HG03108 (cell line): ENCODE measurements at regions not wholly inside any gene's neighbourhood (a gene's known extent, or its start where the extent isn't known, plus 50 kb on each side); places are given as distances from the start of the nearest gene placed in this dataset.
"Not testable (repeated sequence)": the region's sequence is repeated elsewhere in the genome, so short reads cannot be mapped to it uniquely, and the experiment has no call there.

ENCODE experiments used
- ATAC-seq: cut with Tn5 transposase; IDR thresholded peaks from one replicate; pipeline ENCODE4 v1.9.1; 2021; ENCODE audit warnings: moderate library complexity; ENCODE audit not compliant: unreplicated experiment

GRCh38 chr4:189228726-189229125 is 711.9 kb upstream of the FRG1 start:
- no peak for ATAC-seq

GRCh38 chr4:189232274-189232673 is 708.4 kb upstream of the FRG1 start:
- ATAC-seq = no peak

- not testable (repeated sequence) for ATAC-seq
These were observed 706.9 kb upstream of the FRG1 start for GRCh38 chr4:189233754-189234153.

- ATAC-seq = not testable (repeated sequence)
These were observed 705.7 kb upstream of the FRG1 start for GRCh38 chr4:189234948-189235347.

GRCh38 chr4:189235599-189235998 is 705.1 kb upstream of the FRG1 start:
- ATAC-seq = no peak

- ATAC-seq = not testable (repeated sequence)
These were observed 704.4 kb upstream of the FRG1 start for GRCh38 chr4:189236321-189236720.

GRCh38 chr4:189237340-189237739 is 703.3 kb upstream of the FRG1 start:
- no peak for ATAC-seq

- no peak for ATAC-seq
These were observed 685.0 kb upstream of the FRG1 start for GRCh38 chr4:189255636-189256035.

GRCh38 chr4:189261475-189261874 is 679.2 kb upstream of the FRG1 start:
- ATAC-seq = no peak

GRCh38 chr4:189265515-189265914 is 675.2 kb upstream of the FRG1 start:
- no peak for ATAC-seq

GRCh38 chr4:189267312-189267965 is 673.2 kb upstream of the FRG1 start:
- ATAC-seq = no peak

- ATAC-seq = no peak
These were observed 662.0 kb upstream of the FRG1 start for GRCh38 chr4:189278597-189279165.

GRCh38 chr4:189279188-189279587 is 661.5 kb upstream of the FRG1 start:
- ATAC-seq = no peak

GRCh38 chr4:189285377-189285776 is 655.3 kb upstream of the FRG1 start:
- no peak for ATAC-seq

- no peak for ATAC-seq
These were observed 648.7 kb upstream of the FRG1 start for GRCh38 chr4:189291939-189292338.

- no peak for ATAC-seq
These were observed 647.2 kb upstream of the FRG1 start for GRCh38 chr4:189293459-189293858.

GRCh38 chr4:189294574-189294973 is 646.1 kb upstream of the FRG1 start:
- no peak for ATAC-seq

- ATAC-seq = no peak
These were observed 641.0 kb upstream of the FRG1 start for GRCh38 chr4:189299706-189300105.

- ATAC-seq = no peak
These were observed 639.0 kb upstream of the FRG1 start for GRCh38 chr4:189301692-189302091.

GRCh38 chr4:189302719-189303118 is 638.0 kb upstream of the FRG1 start:
- ATAC-seq = no peak

- no peak for ATAC-seq
These were observed 636.5 kb upstream of the FRG1 start for GRCh38 chr4:189304167-189304566.

GRCh38 chr4:189304809-189305208 is 635.9 kb upstream of the FRG1 start:
- ATAC-seq = no peak

- no peak for ATAC-seq
These were observed 635.2 kb upstream of the FRG1 start for GRCh38 chr4:189305500-189305899.
